Calu3 (cell line): ENCODE measurements at regions not wholly inside any gene's neighbourhood (a gene's known extent, or its start where the extent isn't known, plus 50 kb on each side); places are given as distances from the start of the nearest gene placed in this dataset.
"Not testable (repeated sequence)": the region's sequence is repeated elsewhere in the genome, so short reads cannot be mapped to it uniquely, and the experiment has no call there.

Experiments used
- BruUV-seq: library from RNA; stranded (reverse); fragments of 400-500 nt; replicated peaks from 2 replicates; lab custom pipeline; 2021; lab: Mats Ljungman, UMichigan
- CTCF ChIA-PET: fragments of 300-600 bp; sonication (Branson Sonifier 250); formaldehyde crosslinking; loops from one replicate; lab custom pipeline; 2022; ENCODE audit warnings: antibody characterized with exemption; lab: Charles Lee
- DNase-seq: peaks from one replicate; pipeline ENCODE4 v3.0.0; 2022
- H3K27ac Mint-ChIP-seq: one replicate; pipeline ENCODE4 v1.8.0; 2022; ENCODE audit warnings: mixed read lengths; ENCODE audit not compliant: unreplicated experiment
- H3K27me3 Mint-ChIP-seq: one replicate; pipeline ENCODE4 v1.8.0; 2022; ENCODE audit warnings: mixed read lengths; ENCODE audit not compliant: unreplicated experiment
- H3K36me3 Mint-ChIP-seq: one replicate; pipeline ENCODE4 v1.8.0; 2022; ENCODE audit warnings: mild to moderate bottlenecking, moderate library complexity, mixed read lengths; ENCODE audit not compliant: insufficient read depth, unreplicated experiment
- H3K4me1 Mint-ChIP-seq: one replicate; pipeline ENCODE4 v1.8.0; 2022; ENCODE audit warnings: mild to moderate bottlenecking, low read depth, mixed read lengths; ENCODE audit not compliant: unreplicated experiment
- H3K4me3 Mint-ChIP-seq: one replicate; pipeline ENCODE4 v1.8.0; 2022; ENCODE audit warnings: mild to moderate bottlenecking, low read depth, moderate library complexity, mixed read lengths; ENCODE audit not compliant: unreplicated experiment
- H3K9me3 Mint-ChIP-seq: one replicate; pipeline ENCODE4 v1.8.0; 2022; ENCODE audit warnings: low read depth, mixed read lengths; ENCODE audit not compliant: unreplicated experiment
- CTCF ChIP-seq: fragments of 200-600 bp; IDR thresholded peaks from one replicate; pipeline ENCODE4 v1.8.0; 2022; ENCODE audit warnings: antibody characterized with exemption; ENCODE audit not compliant: unreplicated experiment
- intact Hi-C: fragments of 100-400 bp; cut with micrococcal nuclease; formaldehyde crosslinking; loops from one replicate; pipeline ENCODE4 v1.10.0; 2022; ENCODE audit not compliant: unreplicated experiment

DNA sequence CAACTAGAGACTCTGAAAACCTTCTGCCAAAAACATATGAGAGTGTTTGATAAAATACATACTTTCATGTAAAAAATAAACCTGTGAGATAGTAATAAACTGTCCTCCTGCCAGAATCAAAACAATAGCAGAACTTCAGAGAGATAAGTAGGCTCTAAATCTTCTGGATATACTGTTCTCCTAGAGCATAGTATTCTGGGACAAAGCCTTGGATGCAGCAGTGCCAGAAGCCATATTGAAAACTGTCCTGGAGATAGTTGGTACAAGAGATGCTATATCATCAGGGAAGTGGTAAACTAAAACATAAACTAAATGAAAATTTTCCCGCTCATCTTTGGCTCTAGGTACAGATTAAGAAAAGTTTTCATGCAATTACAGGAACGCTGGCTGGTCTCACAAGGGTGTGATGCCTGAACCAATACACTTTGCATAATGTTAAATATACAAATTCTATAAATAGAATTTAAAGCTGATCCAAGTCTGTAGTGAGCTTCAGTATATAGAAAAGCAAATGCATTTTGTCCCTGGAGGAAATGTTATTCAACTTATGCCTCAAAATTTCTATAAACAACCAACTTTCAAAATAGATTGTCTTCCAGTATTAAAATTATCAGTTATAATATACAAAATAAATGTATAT lies 355.6 kb downstream of the ADAMTS20 start:
- CTCF ChIA-PET, result no interaction called here

DNA sequence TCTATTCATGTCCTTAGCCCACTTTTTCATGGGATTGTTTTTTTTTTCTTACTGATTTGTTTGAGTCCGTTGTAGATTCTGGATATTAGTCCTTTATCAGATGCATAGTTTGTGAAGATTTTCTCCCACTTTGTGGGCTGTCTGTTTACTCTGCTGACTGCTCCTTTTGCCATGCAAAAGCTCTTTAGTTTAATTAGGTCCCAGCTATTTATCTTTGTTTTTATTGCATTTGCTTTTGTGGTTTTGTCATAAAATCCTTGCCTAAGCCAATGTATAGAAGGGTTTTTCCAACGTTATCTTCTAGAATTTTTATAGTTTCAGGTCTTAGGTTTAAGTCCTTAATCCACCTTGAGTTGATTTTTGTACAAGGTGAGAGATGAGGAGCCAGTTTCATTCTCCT lies 358.9 kb downstream of the ADAMTS20 start:
- H3K27me3 Mint-ChIP-seq, H3K9me3 Mint-ChIP-seq, BruUV-seq, H3K4me1 Mint-ChIP-seq, H3K36me3 Mint-ChIP-seq, H3K4me3 Mint-ChIP-seq, H3K27ac Mint-ChIP-seq, CTCF ChIA-PET, DNase-seq, intact Hi-C loops: not testable (repeated sequence)

More for the DNA sequence above, 355.6 kb downstream of the ADAMTS20 start:
- no peaks in the 10 kb centered on the region for H3K4me1 Mint-ChIP-seq
- no peaks in the 10 kb centered on the region for H3K36me3 Mint-ChIP-seq
- no peak for DNase-seq
- no peak for TF ChIP-seq CTCF
- no peaks in the 10 kb centered on the region for H3K27me3 Mint-ChIP-seq
- H3K27ac Mint-ChIP-seq, result no peak overlapping the region
- no peak overlapping the region for H3K4me3 Mint-ChIP-seq
- intact Hi-C loops, result no loop called here
- no peaks in the 10 kb centered on the region for H3K9me3 Mint-ChIP-seq
- BruUV-seq, result no TSS peak

DNA sequence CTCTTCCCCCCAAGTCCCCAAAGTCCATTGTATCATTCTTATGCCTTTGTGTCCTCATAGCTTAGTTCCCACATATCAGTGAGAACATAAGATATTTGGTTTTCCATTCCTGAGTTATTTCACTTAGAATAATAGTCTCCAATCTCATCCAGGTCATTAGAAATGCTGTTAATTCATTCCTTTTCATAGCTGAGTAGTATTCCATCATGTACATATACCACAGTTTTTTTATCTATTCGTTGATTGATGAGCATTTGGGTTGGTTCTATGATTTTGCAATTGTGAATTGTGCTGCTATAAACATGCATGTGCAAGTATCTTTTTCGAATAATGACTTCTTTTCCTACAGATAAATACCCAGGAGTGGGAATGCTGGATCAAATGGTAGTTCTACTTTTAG lies 359.6 kb downstream of the ADAMTS20 start:
- H3K9me3 Mint-ChIP-seq, CTCF ChIA-PET, H3K27me3 Mint-ChIP-seq, DNase-seq, H3K27ac Mint-ChIP-seq, BruUV-seq, H3K36me3 Mint-ChIP-seq, H3K4me3 Mint-ChIP-seq, intact Hi-C loops, H3K4me1 Mint-ChIP-seq: not testable (repeated sequence)

- H3K4me1 Mint-ChIP-seq, result no peaks in the 10 kb centered on the region
- H3K9me3 Mint-ChIP-seq, result peaks cover 9% of the 10 kb centered on the region
- BruUV-seq, result no TSS peak
- TF ChIP-seq CTCF, result no peak
- H3K27me3 Mint-ChIP-seq, result no peaks in the 10 kb centered on the region
- no peak for DNase-seq
- H3K4me3 Mint-ChIP-seq, result no peak overlapping the region
- no peak overlapping the region for H3K27ac Mint-ChIP-seq
- no peaks in the 10 kb centered on the region for H3K36me3 Mint-ChIP-seq
- intact Hi-C loops, result no loop called here
- CTCF ChIA-PET, result no interaction called here
These were observed 371.8 kb downstream of the ADAMTS20 start for GRCh38 chr12:43180242-43180641.

- TF ChIP-seq CTCF, result no peak
- peaks cover 9% of the 10 kb centered on the region for H3K9me3 Mint-ChIP-seq
- no peaks in the 10 kb centered on the region for H3K27me3 Mint-ChIP-seq
- H3K36me3 Mint-ChIP-seq, result no peaks in the 10 kb centered on the region
- no peaks in the 10 kb centered on the region for H3K4me1 Mint-ChIP-seq
- no TSS peak for BruUV-seq
- DNase-seq, result no peak
- H3K4me3 Mint-ChIP-seq, result no peak overlapping the region
- CTCF ChIA-PET, result no interaction called here
- intact Hi-C loops, result no loop called here
- no peak overlapping the region for H3K27ac Mint-ChIP-seq
These were observed 372.5 kb downstream of the ADAMTS20 start for GRCh38 chr12:43179486-43179885.
